MM.1S (cell line): ENCODE measurements at regions not wholly inside any gene's neighbourhood (a gene's known extent, or its start where the extent isn't known, plus 50 kb on each side); places are given as distances from the start of the nearest gene placed in this dataset.

ENCODE experiments used
- CTCF ChIP-seq: fragments of 300-600 bp; sonication (generic); IDR thresholded peaks from 2 replicates; pipeline ENCODE4 v1.5.1; 2016; ENCODE audit warnings: antibody characterized with exemption, low read length, mixed read lengths
- EZH2 ChIP-seq: fragments of 300-600 bp; sonication (generic); optimal IDR thresholded peaks from 2 replicates; pipeline ENCODE3; 2017; ENCODE audit warnings: low read depth, mild to moderate bottlenecking, antibody characterized with exemption, low read length, mixed read lengths
- EZH2phosphoT487 ChIP-seq: fragments of 300-600 bp; sonication (generic); IDR thresholded peaks from 2 replicates; pipeline ENCODE4 v1.6.1; 2018; ENCODE audit warnings: antibody characterized with exemption, low read length

GRCh38 chr2:220215785-220216184, 588.4 kb downstream of the SLC4A3 start:
- TF ChIP-seq CTCF (no peak), EZH2 (no peak), EZH2phosphoT487 (no peak)
